ENCODE measurements at regions not wholly inside any gene's neighbourhood (a gene's known extent, or its start where the extent isn't known, plus 50 kb on each side); places are given as distances from the start of the nearest gene placed in this dataset.

- TF ChIP-seq CHD7 (IDR thresholded peaks at IDR 0.05; ENCODE audit: low read depth, low read length) (no peak), ZNF143 (CRISPR knock-in tag; IDR thresholded peaks at IDR 0.05) (no peak), UBTF (IDR thresholded peaks at IDR 0.05; ENCODE audit: borderline replicate concordance in 1 of 2, low read depth in 2 of 2, low read length in 2 of 2) (no peak), MBD1 (CRISPR knock-in tag; IDR thresholded peaks at IDR 0.05) (no peak), ZKSCAN1 (IDR thresholded peaks at IDR 0.05; ENCODE audit: low read depth, low read length) (no peak), ARID4B (CRISPR knock-in tag; IDR thresholded peaks at IDR 0.05) (no peak)
These were observed 719.5 kb upstream of the GJE1 start (continued) for GRCh38 chr6:141413196-141413595.

All from K562 (cell line).